Upper lobe of left lung (tissue), 6 donors: ENCODE measurements at regions not wholly inside any gene's neighbourhood (a gene's known extent, or its start where the extent isn't known, plus 50 kb on each side); places are given as distances from the start of the nearest gene placed in this dataset.
A peak's percentile ranks its signal among the peaks of the same experiment; 100 is the strongest.

ENCODE experiments used
- ATAC-seq, 2 donors: fragments of 200-7000 bp; cut with Tn5 transposase; one replicate each; pipeline ENCODE4 v1.9.1; 2022; ENCODE audit warnings: mild to moderate bottlenecking in 2 of 2, moderate library complexity in 2 of 2; ENCODE audit not compliant: low FRiP score in 2 of 2
- DNase-seq, 2 donors: peaks; one replicate each; pipeline ENCODE4 v3.0.0-alpha.2; 2019 to 2020
- H3K27ac ChIP-seq, 4 donors: fragments of 200-600 bp; sonication (generic); one replicate each; pipeline ENCODE4 v1.5.1; 2016 to 2019
- H3K27me3 ChIP-seq, 4 donors: fragments of 200-600 bp; sonication (generic); one replicate each; pipeline ENCODE4 v1.5.1; 2017 to 2019
- H3K36me3 ChIP-seq, 4 donors: fragments of 200-600 bp; sonication (generic); one replicate each; pipeline ENCODE4 v1.5.1; 2016 to 2019
- H3K4me1 ChIP-seq, 4 donors: fragments of 200-600 bp; sonication (generic); one replicate each; pipeline ENCODE4 v1.5.1; 2018 to 2019
- H3K4me3 ChIP-seq, 4 donors: fragments of 200-600 bp; sonication (generic); one replicate each; pipeline ENCODE4 v1.5.1; 2017 to 2019; ENCODE audit warnings: mild to moderate bottlenecking in 2 of 4, moderate library complexity in 1 of 4
- H3K9me3 ChIP-seq, 4 donors: fragments of 200-600 bp; sonication (generic); one replicate each; pipeline ENCODE4 v1.5.1; 2018 to 2019
- EP300 ChIP-seq, 4 donors: sonication (generic); formaldehyde crosslinking; IDR thresholded peaks; one replicate each; pipeline ENCODE4 v1.5.1; 2017; ENCODE audit warnings: antibody characterized with exemption in 4 of 4, control low read depth in 2 of 4
- POLR2A ChIP-seq, 4 donors: fragments of 450-650 bp; IDR thresholded peaks; one replicate each; pipeline ENCODE4 v1.5.1; 2016 to 2017; ENCODE audit warnings: antibody characterized with exemption in 4 of 4, mild to moderate bottlenecking in 2 of 4
- POLR2AphosphoS5 ChIP-seq, 2 donors: sonication (generic); formaldehyde crosslinking; IDR thresholded peaks; one replicate each; pipeline ENCODE4 v1.5.1; 2017; ENCODE audit warnings: antibody characterized with exemption in 2 of 2
- WGBS, 2 donors: methylation state at CpG; one replicate each; pipeline ENCODE4 v1.1.5; 2017 to 2018; 5-methylcytosine and 5-hydroxymethylcytosine counted together
- TF ChIP-seq, protein P1 (sequence below), 6 experiments: fragments of 450-650 bp in 4 of 6; fragments of 200-600 bp in 2 of 6; sonication (generic) in 2 of 6; IDR thresholded peaks; one replicate each; pipeline ENCODE4 v1.5.1; 2016 to 2019; ENCODE audit warnings: antibody characterized with exemption in 6 of 6
- donor health status: DM: no; HTN: no; CAD: no; lungs with moderate emphysema.
- donor health status: DM: no; HTN: yes; CAD: no; lungs with severe emphysema.

DNA sequence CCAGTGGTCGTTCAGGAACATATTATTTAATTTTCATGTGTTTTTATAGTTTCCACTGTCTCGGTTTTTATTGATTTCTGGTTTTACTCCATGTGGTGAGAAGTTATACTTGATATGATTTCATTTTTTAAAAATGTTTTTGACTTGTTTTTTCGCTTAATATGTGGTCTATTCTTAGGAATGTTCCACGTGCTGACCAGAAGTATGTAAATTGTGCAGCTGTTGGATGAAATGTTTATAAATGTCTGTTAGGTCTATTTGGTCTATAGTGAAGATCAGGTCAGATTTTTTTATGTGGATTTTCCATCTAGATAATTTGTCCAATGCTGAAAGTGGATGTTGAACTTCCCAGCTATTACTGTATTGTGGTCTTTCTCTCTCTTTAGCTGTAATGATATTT, 433.8 kb upstream of the MIS18BP1 start:
- H3K4me3 ChIP-seq = no peak overlapping the region
- TF ChIP-seq, protein P1, sequence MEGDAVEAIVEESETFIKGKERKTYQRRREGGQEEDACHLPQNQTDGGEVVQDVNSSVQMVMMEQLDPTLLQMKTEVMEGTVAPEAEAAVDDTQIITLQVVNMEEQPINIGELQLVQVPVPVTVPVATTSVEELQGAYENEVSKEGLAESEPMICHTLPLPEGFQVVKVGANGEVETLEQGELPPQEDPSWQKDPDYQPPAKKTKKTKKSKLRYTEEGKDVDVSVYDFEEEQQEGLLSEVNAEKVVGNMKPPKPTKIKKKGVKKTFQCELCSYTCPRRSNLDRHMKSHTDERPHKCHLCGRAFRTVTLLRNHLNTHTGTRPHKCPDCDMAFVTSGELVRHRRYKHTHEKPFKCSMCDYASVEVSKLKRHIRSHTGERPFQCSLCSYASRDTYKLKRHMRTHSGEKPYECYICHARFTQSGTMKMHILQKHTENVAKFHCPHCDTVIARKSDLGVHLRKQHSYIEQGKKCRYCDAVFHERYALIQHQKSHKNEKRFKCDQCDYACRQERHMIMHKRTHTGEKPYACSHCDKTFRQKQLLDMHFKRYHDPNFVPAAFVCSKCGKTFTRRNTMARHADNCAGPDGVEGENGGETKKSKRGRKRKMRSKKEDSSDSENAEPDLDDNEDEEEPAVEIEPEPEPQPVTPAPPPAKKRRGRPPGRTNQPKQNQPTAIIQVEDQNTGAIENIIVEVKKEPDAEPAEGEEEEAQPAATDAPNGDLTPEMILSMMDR (IDR thresholded peaks at IDR 0.05) = no peak
- no peak for TF ChIP-seq POLR2AphosphoS5 (IDR thresholded peaks at IDR 0.05)
- no peak for TF ChIP-seq POLR2A (IDR thresholded peaks at IDR 0.05)
- TF ChIP-seq EP300 (IDR thresholded peaks at IDR 0.05) = no peak
- WGBS, 2 donors = 49 to 53% methylated on average over 4 of the region's 4 CpGs

GRCh38 chr14:45680531-45680930, 427.5 kb upstream of the MIS18BP1 start:
- Histone ChIP-seq H3K4me1 (no peaks in the 10 kb centered on the region), H3K27me3 (no peaks in the 10 kb centered on the region), H3K9me3 (peaks cover 0 to 10% (median 0%) of the 10 kb centered on the region in 4 donors), H3K27ac (no peak overlapping the region), H3K4me3 (no peak overlapping the region), H3K36me3 (no peaks in the 10 kb centered on the region)
- ATAC-seq = no peak
- no peak for TF ChIP-seq EP300 (IDR thresholded peaks at IDR 0.05)
- no peak for TF ChIP-seq POLR2A (IDR thresholded peaks at IDR 0.05)
- TF ChIP-seq POLR2AphosphoS5 (IDR thresholded peaks at IDR 0.05) = no peak
- TF ChIP-seq, protein P1 (IDR thresholded peaks at IDR 0.05) = no peak
- no peak for DNase-seq

More for the DNA sequence above, 433.8 kb upstream of the MIS18BP1 start:
- Histone ChIP-seq H3K27ac (no peak overlapping the region), H3K4me1 (no peaks in the 10 kb centered on the region), H3K36me3 (no peaks in the 10 kb centered on the region), H3K27me3 (no peaks in the 10 kb centered on the region), H3K9me3 (peaks cover 0 to 10% (median 0%) of the 10 kb centered on the region in 4 donors)
- DNase-seq (no peak), ATAC-seq (no peak)

DNA sequence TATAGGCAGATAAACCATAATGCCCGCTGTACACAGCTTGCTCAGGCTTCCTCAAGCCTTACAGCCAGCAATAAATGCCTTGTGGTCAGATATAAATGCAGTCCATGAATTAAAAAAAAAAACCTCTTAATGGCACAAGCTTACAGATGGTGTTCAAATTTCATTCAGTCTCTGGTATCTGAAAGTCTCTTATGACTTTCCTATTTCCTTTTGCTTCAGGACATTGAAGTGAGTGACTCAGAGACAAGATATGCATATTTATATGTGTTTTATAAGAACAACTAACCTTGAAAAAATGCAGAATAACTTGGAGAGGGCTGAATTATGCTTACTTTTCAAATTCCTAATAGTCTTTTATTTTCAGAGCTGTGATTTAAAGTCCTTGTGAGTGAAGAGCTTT, 426.9 kb upstream of the MIS18BP1 start:
- H3K27ac ChIP-seq = no peak overlapping the region
- H3K4me1 ChIP-seq = no peaks in the 10 kb centered on the region
- no peak for TF ChIP-seq POLR2AphosphoS5 (IDR thresholded peaks at IDR 0.05)
- TF ChIP-seq POLR2A (IDR thresholded peaks at IDR 0.05) = no peak
- TF ChIP-seq, protein P1 (IDR thresholded peaks at IDR 0.05) = no peak
- TF ChIP-seq EP300 (IDR thresholded peaks at IDR 0.05) = no peak
- H3K4me3 ChIP-seq = no peak overlapping the region
- no peak for DNase-seq
- H3K27me3 ChIP-seq = no peaks in the 10 kb centered on the region
- H3K36me3 ChIP-seq = no peaks in the 10 kb centered on the region
- peak in 1 of 2 donors; percentile 80 for ATAC-seq
- WGBS, 2 donors = 52 to 67% methylated on average over 1 of the region's 1 CpG
- H3K9me3 ChIP-seq = peaks cover 0 to 10% (median 0%) of the 10 kb centered on the region in 4 donors

DNA sequence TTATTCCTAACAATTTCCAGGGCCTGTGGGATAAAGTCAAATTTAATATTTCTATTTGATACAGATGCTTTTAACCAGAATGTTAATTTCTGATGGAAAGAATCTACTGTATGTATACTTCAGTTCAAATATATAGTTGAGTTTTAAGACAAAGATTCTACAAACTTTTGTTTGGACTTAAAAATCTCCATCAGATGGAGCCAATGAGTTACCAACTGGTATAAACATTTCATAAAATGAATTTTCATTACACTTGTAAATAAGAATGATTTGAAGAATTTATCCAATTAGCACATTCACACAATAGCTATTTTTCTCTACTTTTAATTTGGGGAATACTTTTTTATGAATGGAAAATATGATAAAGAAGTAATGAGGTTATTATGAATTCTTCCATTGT, 425.2 kb upstream of the MIS18BP1 start:
- Histone ChIP-seq H3K9me3 (no peaks in the 10 kb centered on the region), H3K27ac (no peak overlapping the region), H3K4me1 (no peaks in the 10 kb centered on the region), H3K27me3 (no peaks in the 10 kb centered on the region), H3K36me3 (no peaks in the 10 kb centered on the region), H3K4me3 (no peak overlapping the region)
- DNase-seq = no peak
- no peak for TF ChIP-seq POLR2AphosphoS5 (IDR thresholded peaks at IDR 0.05)
- TF ChIP-seq, protein P1 (IDR thresholded peaks at IDR 0.05) = no peak
- no peak for TF ChIP-seq EP300 (IDR thresholded peaks at IDR 0.05)
- TF ChIP-seq POLR2A (IDR thresholded peaks at IDR 0.05) = no peak
- ATAC-seq = no peak

DNA sequence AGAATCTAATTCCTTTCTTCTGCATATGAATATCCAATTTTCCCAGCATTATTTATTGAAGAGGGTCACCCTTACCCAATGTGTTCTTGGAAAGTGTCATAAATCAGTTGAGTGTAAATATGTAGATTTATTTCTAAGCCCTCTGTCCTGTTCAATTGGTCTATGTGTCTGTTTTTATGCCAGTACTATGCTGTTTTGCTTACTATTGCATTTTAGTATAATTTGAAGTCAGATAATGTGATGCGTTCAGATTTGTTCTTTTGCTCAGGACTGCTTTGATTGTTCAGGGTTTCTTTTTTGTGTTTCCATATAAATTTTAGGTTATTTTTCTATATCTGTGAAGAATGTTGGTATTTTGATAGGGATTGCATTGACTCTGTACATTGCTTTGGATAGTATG, 420.4 kb upstream of the MIS18BP1 start:
- no peaks in the 10 kb centered on the region for H3K36me3 ChIP-seq
- H3K27ac ChIP-seq = no peak overlapping the region
- WGBS, 2 donors = 92 to 97% methylated on average over 1 of the region's 1 CpG
- H3K27me3 ChIP-seq = no peaks in the 10 kb centered on the region
- no peak overlapping the region for H3K4me3 ChIP-seq
- TF ChIP-seq, protein P1 (IDR thresholded peaks at IDR 0.05) = no peak
- TF ChIP-seq EP300 (IDR thresholded peaks at IDR 0.05) (no peak), POLR2A (IDR thresholded peaks at IDR 0.05) (no peak), POLR2AphosphoS5 (IDR thresholded peaks at IDR 0.05) (no peak)
- ATAC-seq = no peak
- no peaks in the 10 kb centered on the region for H3K9me3 ChIP-seq
- DNase-seq = no peak
- no peaks in the 10 kb centered on the region for H3K4me1 ChIP-seq
